Prostate gland (tissue), 2 donors: ENCODE measurements at regions not wholly inside any gene's neighbourhood (a gene's known extent, or its start where the extent isn't known, plus 50 kb on each side); places are given as distances from the start of the nearest gene placed in this dataset.

Experiments used
- DNase-seq: peaks from one replicate; pipeline ENCODE4 v3.0.0-alpha.2; 2019; ENCODE audit warnings: low spot score
- H3K27ac ChIP-seq, 2 donors: fragments of 200-600 bp; sonication (generic); 2 replicates each; pipeline ENCODE4 v1.5.1; 2017 to 2019
- H3K27me3 ChIP-seq: fragments of 200-600 bp; sonication (generic); replicated peaks from 2 replicates; pipeline ENCODE4 v1.5.1; 2019; ENCODE audit not compliant: insufficient read depth
- H3K36me3 ChIP-seq, 2 donors: fragments of 200-600 bp; sonication (generic); 1 replicate in 1 of 2; 2 replicates in 1 of 2; pipeline versions ENCODE4 v1.5.1 to v1.8.1; 2017 to 2019
- H3K4me1 ChIP-seq: fragments of 200-600 bp; sonication (generic); replicated peaks from 2 replicates; pipeline ENCODE4 v1.5.1; 2019
- H3K4me3 ChIP-seq, 2 donors: fragments of 200-600 bp; sonication (generic); 2 replicates each; pipeline ENCODE4 v1.5.1; 2017 to 2019
- H3K9me3 ChIP-seq: fragments of 200-600 bp; sonication (generic); 2 replicates; pipeline ENCODE4 v1.5.1; 2017
- POLR2A ChIP-seq: fragments of 450-650 bp; IDR thresholded peaks from one replicate; pipeline ENCODE4 v1.6.1; 2016; ENCODE audit warnings: antibody characterized with exemption, mild to moderate bottlenecking
- POLR2AphosphoS5 ChIP-seq: sonication (generic); formaldehyde crosslinking; IDR thresholded peaks from one replicate; pipeline ENCODE4 v1.6.1; 2017; ENCODE audit warnings: antibody characterized with exemption
- WGBS: methylation state at CpG from one replicate; pipeline ENCODE4 v1.1.5; 2018; 5-methylcytosine and 5-hydroxymethylcytosine counted together
- intact Hi-C: fragments of 100-400 bp; cut with DNase I; formaldehyde crosslinking; loops from one replicate; pipeline ENCODE4 v1.14.2; 2022
- TF ChIP-seq, protein P1 (sequence below), 4 experiments: fragments of 200-600 bp in 2 of 4; fragments of 450-650 bp in 2 of 4; sonication (generic) in 2 of 4; IDR thresholded peaks; 1 replicate in 3 of 4; 2 replicates in 1 of 4; pipeline ENCODE4 v1.5.1; 2016 to 2019; ENCODE audit warnings: antibody characterized with exemption in 4 of 4, mild to moderate bottlenecking in 2 of 4, moderate library complexity in 2 of 4

- no peaks in the 10 kb centered on the region for H3K36me3 ChIP-seq
- H3K27me3 ChIP-seq, result no peaks in the 10 kb centered on the region
- DNase-seq, result no peak
- TF ChIP-seq, protein P1, sequence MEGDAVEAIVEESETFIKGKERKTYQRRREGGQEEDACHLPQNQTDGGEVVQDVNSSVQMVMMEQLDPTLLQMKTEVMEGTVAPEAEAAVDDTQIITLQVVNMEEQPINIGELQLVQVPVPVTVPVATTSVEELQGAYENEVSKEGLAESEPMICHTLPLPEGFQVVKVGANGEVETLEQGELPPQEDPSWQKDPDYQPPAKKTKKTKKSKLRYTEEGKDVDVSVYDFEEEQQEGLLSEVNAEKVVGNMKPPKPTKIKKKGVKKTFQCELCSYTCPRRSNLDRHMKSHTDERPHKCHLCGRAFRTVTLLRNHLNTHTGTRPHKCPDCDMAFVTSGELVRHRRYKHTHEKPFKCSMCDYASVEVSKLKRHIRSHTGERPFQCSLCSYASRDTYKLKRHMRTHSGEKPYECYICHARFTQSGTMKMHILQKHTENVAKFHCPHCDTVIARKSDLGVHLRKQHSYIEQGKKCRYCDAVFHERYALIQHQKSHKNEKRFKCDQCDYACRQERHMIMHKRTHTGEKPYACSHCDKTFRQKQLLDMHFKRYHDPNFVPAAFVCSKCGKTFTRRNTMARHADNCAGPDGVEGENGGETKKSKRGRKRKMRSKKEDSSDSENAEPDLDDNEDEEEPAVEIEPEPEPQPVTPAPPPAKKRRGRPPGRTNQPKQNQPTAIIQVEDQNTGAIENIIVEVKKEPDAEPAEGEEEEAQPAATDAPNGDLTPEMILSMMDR (IDR thresholded peaks at IDR 0.05), result no peak
- TF ChIP-seq POLR2AphosphoS5, result no peak
- H3K27ac ChIP-seq, result no peak overlapping the region
- no peak overlapping the region for H3K4me3 ChIP-seq
- H3K9me3 ChIP-seq, result no peaks in the 10 kb centered on the region
- intact Hi-C loops, result no loop called here
- H3K4me1 ChIP-seq, result no peaks in the 10 kb centered on the region
- whole genome bisulfite sequencing, result 79% methylated on average over 6 of the region's 6 CpGs
These were observed 322.9 kb upstream of the NRP1 start for GRCh38 chr10:33657154-33657908.

DNA sequence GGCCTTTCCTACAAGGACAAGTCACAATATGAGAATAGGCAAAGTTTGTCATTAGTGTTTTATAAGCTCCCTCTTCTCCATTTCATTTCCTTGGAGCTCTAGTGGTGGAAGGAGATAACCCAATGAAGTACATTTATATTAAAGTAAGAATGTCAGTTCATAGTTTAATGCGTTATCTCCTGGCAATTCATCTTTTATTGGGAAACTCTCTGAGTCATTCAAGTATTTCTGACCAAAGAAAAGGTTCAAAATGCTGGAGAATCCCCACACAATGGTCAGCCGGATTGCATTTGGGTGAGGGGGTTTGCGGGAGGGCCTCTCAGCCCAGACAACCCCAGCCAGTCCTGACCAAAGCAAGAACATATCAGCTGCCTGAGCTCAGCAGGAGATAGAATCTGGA, 321.5 kb upstream of the NRP1 start:
- no peak for TF ChIP-seq POLR2AphosphoS5
- TF ChIP-seq, protein P1 (IDR thresholded peaks at IDR 0.05), result no peak
- TF ChIP-seq POLR2A, result no peak
- WGBS, result 95% methylated on average over 3 of the region's 3 CpGs
- intact Hi-C loops, result no loop called here
- Histone ChIP-seq H3K9me3 (no peaks in the 10 kb centered on the region), H3K4me3 (no peak overlapping the region), H3K36me3 (no peaks in the 10 kb centered on the region), H3K4me1 (no peaks in the 10 kb centered on the region), H3K27ac (no peak overlapping the region), H3K27me3 (no peaks in the 10 kb centered on the region)
- DNase-seq, result no peak

GRCh38 chr10:33655165-33655815, 320.8 kb upstream of the NRP1 start:
- WGBS, result 92% methylated on average over 8 of the region's 8 CpGs
- TF ChIP-seq, protein P1 (IDR thresholded peaks at IDR 0.05), result no peak
- TF ChIP-seq POLR2A, result no peak
- no peak for TF ChIP-seq POLR2AphosphoS5
- Histone ChIP-seq H3K27me3 (no peaks in the 10 kb centered on the region), H3K27ac (no peak overlapping the region), H3K4me1 (no peaks in the 10 kb centered on the region), H3K9me3 (no peaks in the 10 kb centered on the region), H3K36me3 (no peaks in the 10 kb centered on the region), H3K4me3 (no peak overlapping the region)
- no peak for DNase-seq
- intact Hi-C loops, result no loop called here

- Histone ChIP-seq H3K9me3 (no peaks in the 10 kb centered on the region), H3K27me3 (no peaks in the 10 kb centered on the region), H3K4me3 (no peak overlapping the region), H3K4me1 (no peaks in the 10 kb centered on the region), H3K27ac (no peak overlapping the region), H3K36me3 (no peaks in the 10 kb centered on the region)
- DNase-seq, result no peak
- intact Hi-C loops, result no loop called here
- no peak for TF ChIP-seq POLR2A
- no peak for TF ChIP-seq POLR2AphosphoS5
- TF ChIP-seq, protein P1 (IDR thresholded peaks at IDR 0.05), result no peak
- 89% methylated on average over 7 of the region's 7 CpGs for WGBS
These were observed 319.3 kb upstream of the NRP1 start for GRCh38 chr10:33653584-33654367.
